B cell (primary cell): ENCODE measurements at regions not wholly inside any gene's neighbourhood (a gene's known extent, or its start where the extent isn't known, plus 50 kb on each side); places are given as distances from the start of the nearest gene placed in this dataset.

Source experiments
- CTCF ChIP-seq: fragments of 200-600 bp; IDR thresholded peaks from one replicate; pipeline ENCODE4 v1.8.0; 2022; ENCODE audit warnings: antibody characterized with exemption, mild to moderate bottlenecking
- EZH2 ChIP-seq: IDR thresholded peaks from 2 replicates; pipeline ENCODE4 v1.6.1; 2012; ENCODE audit warnings: borderline replicate concordance, low read depth, mild to moderate bottlenecking, moderate library complexity, low read length; ENCODE audit not compliant: insufficient read depth, poor library complexity, severe bottlenecking

DNA sequence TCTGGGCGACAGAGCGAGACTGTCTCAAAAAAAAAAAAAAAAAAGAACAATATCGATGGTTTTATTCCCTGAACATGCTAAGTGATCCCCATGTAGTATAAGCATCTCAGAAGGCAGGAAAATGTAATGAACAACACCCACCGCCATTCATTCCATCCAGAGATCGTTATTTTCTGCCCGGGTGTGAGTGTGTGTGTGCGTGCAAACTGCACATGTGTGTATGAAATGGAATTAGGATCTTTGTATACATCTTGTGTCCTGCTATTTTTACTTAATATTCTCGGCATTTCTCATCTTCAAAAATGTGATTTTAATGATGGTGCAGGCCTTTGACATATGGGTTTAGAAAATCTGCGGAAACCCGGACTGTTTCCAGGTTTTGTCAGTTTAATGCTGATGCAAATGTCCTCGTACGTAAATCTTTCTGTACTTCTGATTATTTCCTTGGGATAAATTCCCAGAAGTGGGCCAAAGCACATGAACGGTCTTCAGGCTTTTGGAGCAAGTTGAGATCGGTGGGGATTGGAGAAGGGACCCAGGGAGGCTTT is 254.8 kb downstream of the SEC14L1 start:
- TF ChIP-seq EZH2 (no peak), CTCF (no peak)
